HuH-7.5 (cell line): ENCODE measurements at regions not wholly inside any gene's neighbourhood (a gene's known extent, or its start where the extent isn't known, plus 50 kb on each side); places are given as distances from the start of the nearest gene placed in this dataset.

Experiments used
- DNase-seq: peaks from one replicate; pipeline ENCODE4 v3.0.0; 2011; ENCODE audit warnings: low spot score

- DNase-seq, result no peak
Measured at GRCh38 chr6:24026050-24026449, 100.0 kb upstream of the NRSN1 start.

GRCh38 chr6:24031496-24031895 is 94.5 kb upstream of the NRSN1 start:
- DNase-seq, result no peak

DNA sequence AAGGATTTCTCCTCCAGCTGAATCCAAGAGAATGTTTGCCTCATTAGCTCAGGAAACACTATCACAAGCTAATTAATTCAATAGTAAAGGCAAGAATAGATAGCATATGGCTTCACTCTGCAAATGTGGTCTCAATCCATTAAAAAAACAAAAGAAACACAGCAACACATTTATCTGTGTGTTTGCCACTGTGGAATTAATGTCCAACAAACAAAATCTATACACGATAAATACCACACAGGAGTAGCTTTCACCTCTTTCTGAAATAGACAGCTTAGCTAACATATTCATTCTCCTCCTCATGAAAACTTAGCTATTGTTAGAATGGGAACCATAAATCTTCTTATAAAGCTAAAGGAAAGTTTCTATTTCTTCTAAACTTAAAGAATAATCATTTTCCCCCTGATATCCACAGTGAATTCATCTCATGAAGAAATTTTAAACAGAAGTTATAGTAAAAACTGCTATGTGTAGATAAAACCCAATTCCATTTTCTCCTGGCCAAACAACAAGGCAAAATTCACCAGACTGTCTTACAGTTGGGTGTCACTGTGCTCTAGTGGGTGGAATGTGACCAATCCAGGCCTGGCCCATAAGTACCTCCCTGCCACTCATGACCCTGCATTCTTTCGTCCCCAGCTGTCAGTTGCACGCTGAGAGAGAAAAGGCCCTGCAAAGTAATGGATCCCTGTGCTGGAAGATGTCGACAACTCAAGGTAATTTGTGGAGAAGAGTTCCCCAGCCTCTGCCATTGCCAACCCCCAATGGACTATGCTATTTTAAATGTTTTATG is 92.9 kb upstream of the NRSN1 start:
- DNase-seq, result no peak

DNA sequence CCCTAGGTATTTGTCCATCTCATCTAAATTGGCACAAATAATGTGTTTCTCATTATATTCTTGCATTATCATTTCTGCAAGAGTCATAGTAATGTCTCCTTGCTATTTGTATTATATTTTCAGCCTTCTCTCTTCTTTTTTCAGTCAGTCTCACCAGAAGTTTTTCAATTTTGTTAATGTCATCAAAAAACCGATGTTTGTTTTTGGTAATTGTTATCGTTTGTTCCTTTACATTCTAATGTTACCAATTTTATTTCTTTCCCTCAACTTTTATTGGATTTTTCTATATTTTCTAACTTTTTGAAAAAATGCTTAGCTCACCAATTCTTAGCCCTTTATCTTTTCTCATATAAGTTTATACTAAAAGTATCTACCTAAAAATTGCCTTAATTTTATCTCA is 82.2 kb upstream of the NRSN1 start:
- DNase-seq, result no peak

DNA sequence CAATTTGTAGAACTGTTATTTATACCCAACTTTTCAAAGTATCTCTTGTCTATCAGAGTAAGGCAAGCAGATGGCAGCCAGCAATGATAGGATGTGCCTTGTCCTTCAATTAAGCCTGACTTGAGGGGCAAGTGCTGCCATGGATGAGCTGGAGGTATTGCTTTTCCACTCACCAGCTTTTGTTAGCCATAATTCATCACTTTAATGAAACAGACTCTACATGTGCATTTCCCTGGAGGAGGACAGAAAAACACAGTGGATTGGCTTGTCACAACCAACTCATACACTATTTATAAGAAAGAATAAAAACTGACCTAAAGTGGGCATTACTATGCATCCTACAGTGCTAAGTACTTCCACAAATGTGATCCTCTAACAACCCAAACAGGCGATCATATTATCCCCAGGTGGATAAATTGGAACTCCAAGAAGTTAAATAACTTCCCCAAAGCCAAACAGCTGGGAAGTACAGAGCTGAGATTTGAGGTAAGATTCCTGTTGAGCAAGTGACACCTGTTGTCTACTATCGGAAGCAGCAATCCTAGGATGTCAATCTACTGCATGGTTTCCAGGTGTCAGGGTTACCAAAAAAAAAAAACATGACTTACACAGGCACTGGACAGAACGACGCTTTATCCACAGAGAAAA is 73.9 kb upstream of the NRSN1 start:
- no peak for DNase-seq

GRCh38 chr6:24052590-24052961 is 73.4 kb upstream of the NRSN1 start:
- DNase-seq, result no peak

DNA sequence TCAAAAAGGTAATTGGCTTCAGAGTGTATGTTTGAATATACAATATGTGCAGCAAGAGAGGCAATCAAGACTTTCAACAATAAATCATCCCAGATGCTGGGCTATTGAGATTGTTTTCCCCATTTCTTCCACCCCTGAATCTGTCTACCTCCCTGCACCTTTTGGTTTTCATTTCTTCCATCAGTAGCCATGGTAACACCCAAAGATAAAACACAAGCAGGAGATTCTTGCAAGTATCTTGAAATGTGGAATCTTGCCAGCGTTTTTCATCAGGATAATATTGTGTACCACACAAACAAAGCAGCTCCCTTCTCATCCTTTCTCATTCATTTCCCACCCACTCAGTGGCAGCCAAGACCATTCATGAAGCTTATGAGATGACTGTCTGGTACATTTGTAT is 73.0 kb upstream of the NRSN1 start:
- DNase-seq, result no peak

- no peak for DNase-seq
Measured at GRCh38 chr6:24054388-24054787, 71.6 kb upstream of the NRSN1 start.

DNA sequence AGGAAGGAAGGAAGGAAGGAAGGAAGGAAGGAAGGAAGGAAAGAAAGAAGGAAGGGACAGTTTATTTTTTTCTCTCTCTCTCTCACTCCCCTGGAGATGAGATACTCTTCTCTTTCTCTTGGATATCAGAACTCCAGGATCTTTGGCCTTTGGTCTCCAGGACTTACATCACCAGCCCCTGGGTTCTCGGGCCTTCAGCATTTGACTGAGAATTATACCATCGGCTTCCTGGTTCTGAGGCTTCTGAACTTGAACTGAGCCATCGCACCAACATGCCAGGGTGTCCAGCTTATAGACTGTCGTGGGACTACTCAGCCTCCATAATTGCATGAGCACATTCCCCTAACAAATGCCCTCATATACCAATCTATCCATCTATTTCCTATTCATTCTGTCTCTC is 69.4 kb upstream of the NRSN1 start:
- no peak for DNase-seq

GRCh38 chr6:24057030-24057429 is 69.0 kb upstream of the NRSN1 start:
- DNase-seq, result no peak

DNA sequence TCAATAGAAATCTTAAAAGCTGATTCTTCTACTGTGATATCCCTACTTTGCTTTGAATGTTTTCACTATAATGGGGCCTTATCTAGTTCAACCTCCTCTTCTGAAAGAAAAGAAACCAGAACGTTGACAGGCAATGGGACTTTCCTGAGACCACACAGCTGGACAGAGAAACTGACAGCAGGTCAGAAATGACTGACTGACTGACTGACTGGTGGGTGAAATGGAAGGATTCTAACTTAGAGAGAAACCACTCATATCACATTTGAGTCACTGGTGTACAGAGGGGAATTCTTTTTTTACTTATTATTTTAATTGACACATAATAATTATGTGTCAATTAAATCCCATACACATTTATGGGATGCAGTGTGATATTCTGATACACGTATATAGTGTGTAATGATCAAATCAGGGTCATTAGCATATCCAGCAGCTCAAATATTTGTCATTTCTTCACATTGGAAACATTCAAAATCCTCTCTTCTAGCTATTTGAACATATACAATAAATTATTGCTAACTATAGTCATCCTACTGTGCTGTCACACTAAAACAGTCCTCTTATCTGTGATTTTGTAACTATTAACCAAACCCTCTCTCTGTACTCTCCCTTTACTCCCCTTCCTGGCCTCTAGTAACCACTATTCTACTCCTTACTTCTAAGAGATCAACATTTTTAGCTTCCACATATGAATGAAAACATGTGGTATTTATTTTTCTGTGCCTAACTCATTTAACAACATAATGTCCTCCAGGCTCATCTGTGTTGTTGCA is 64.8 kb upstream of the NRSN1 start:
- no peak for DNase-seq

DNA sequence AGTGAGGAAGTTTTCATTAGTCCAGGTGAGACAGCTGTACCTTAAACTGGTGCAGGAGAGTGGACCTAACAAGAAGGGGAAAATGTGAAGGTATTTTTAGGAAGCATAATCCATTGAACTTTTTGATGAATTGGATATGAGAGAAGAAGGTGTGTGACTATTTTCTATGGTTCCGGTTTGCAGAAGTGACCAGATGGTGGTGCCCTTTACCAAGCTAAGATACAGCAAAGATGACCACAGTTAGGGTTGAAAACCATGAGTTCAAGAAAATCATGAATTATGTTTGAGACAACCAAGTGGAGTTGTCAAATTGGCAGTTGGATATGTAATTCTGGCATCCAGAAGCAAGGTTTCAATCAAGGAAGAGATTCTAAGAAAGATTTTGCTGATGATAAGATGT is 61.9 kb upstream of the NRSN1 start:
- DNase-seq, result peak; percentile 11

GRCh38 chr6:24064832-24065231 is 61.2 kb upstream of the NRSN1 start:
- no peak for DNase-seq

DNA sequence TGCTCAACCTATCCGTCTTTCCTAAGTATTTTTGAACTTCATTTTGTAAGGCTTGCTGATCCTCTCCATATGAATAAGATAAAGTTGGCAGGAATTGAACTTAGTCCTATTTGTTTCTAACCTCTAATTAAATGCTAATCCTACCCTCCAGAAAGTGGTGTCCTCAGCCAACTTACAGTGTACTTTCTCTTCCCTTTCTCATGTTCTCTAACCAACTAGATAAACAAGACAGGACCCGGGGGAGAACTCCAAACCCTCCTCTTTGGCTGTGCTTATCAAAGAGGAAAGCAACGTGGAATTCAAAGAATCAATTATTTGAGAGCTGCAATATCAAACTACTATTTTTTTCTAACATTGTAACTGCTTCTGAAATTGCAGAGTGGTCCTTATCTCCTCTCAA is 56.5 kb upstream of the NRSN1 start:
- DNase-seq, result no peak

DNA sequence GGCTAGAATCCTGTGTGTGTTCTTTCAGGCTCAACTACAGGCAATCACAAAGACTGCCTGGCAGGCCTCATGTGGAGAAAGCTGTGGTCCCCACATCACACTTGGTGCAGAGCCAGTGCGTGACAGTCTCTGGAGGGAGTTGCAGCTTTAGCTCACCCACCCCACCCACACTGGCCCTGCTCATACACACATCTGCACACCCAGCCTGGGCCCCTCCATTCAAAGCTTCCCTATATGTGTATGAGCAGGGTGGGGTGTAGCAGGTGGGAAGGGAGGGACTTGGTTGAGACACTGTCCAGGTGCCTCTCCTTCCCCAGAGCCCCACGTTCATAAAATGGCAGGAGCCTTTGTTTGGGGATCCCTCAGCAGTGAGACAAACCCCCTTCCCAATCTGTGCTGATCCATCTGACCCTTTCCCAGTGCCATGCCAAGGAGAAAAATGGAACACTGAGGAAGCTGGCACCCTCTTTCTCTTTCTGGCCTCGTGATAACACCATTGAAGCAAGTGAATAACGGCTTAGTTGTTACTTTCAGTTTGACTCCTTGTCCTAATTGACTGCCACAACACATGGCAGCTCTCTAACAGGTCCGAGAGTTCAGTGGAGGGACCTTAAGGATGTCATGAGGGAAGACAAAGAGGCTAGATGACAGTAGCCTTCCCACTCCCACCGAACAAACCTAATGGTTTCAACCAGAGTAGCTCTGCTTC is 53.8 kb upstream of the NRSN1 start:
- no peak for DNase-seq

DNA sequence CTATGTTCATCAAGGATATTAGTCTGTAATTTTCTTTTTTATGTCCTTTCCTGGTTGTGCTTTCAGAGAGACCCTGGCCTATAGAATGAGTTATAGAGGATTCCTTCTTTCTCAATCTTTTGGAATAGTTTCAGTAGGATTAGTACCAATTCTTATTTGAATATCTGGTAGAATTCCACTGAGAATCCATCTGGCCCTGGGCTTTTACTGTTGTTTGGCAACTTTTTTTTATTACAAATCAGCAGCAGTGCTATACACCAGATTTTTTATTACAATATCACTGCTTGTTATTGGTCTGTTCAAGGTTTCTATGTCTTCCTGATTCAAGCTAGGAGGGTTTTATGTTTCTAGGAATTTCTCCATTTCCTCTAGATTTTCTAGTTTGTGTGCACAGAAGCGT is 50.0 kb upstream of the NRSN1 start:
- no peak for DNase-seq
